ENCODE measurements at regions not wholly inside any gene's neighbourhood (a gene's known extent, or its start where the extent isn't known, plus 50 kb on each side); places are given as distances from the start of the nearest gene placed in this dataset.

- DNase-seq (no peak), ATAC-seq (ENCODE audit: insufficient read depth, low FRiP score) (no peak)
- TF ChIP-seq CTCF (IDR thresholded peaks at IDR 0.05; ENCODE audit: control extremely low read depth, extremely low read depth) = no peak
- H3K9ac ChIP-seq (ENCODE audit: insufficient read depth in 1 of 2, low read length in 2 of 2) = no peak overlapping the region
- H3K4me1 ChIP-seq (ENCODE audit: control insufficient read depth in 5 of 5, insufficient read depth in 5 of 5, low read length in 5 of 5) = peaks cover 0 to 19% (median 6%) of the 10 kb centered on the region in 5 donors
- H3K4me3 ChIP-seq = no peak overlapping the region
- no peaks in the 10 kb centered on the region for H3K27me3 ChIP-seq (ENCODE audit: control insufficient read depth in 3 of 3, insufficient read depth in 3 of 3, low read length in 2 of 3)
- H3K36me3 ChIP-seq (ENCODE audit: control insufficient read depth in 4 of 4, insufficient read depth in 4 of 4, low read length in 4 of 4) = no peaks in the 10 kb centered on the region
- WGBS, 2 donors = 21 to 41% methylated on average over 9 of the region's 9 CpGs
- H3K27ac ChIP-seq (ENCODE audit: low read depth in 1 of 2, low read length in 1 of 2) = no peak overlapping the region
- peaks cover 0 to 3% (median 0%) of the 10 kb centered on the region in 4 donors for H3K9me3 ChIP-seq (ENCODE audit: control insufficient read depth in 4 of 4, insufficient read depth in 3 of 4, low read length in 3 of 4)
These were observed 181.9 kb downstream of the FGF18 start for GRCh38 chr5:171601266-171601881.

GRCh38 chr5:171603591-171603990 lies 182.0 kb upstream of the SMIM23 start:
- Histone ChIP-seq H3K4me3 (no peak overlapping the region), H3K27me3 (ENCODE audit: control insufficient read depth in 3 of 3, insufficient read depth in 3 of 3, low read length in 2 of 3) (no peaks in the 10 kb centered on the region), H3K27ac (ENCODE audit: low read depth in 1 of 2, low read length in 1 of 2) (no peak overlapping the region), H3K36me3 (ENCODE audit: control insufficient read depth in 4 of 4, insufficient read depth in 4 of 4, low read length in 4 of 4) (no peaks in the 10 kb centered on the region), H3K9me3 (ENCODE audit: control insufficient read depth in 4 of 4, insufficient read depth in 3 of 4, low read length in 3 of 4) (peaks cover 0 to 3% (median 0%) of the 10 kb centered on the region in 4 donors), H3K4me1 (ENCODE audit: control insufficient read depth in 5 of 5, insufficient read depth in 5 of 5, low read length in 5 of 5) (peaks cover 0 to 19% (median 6%) of the 10 kb centered on the region in 5 donors), H3K9ac (ENCODE audit: insufficient read depth in 1 of 2, low read length in 2 of 2) (no peak overlapping the region)
- DNase-seq (no peak), ATAC-seq (ENCODE audit: insufficient read depth, low FRiP score) (no peak)
- TF ChIP-seq CTCF (IDR thresholded peaks at IDR 0.05; ENCODE audit: control extremely low read depth, extremely low read depth) = no peak
- 91 to 94% methylated on average over 2 of the region's 2 CpGs for WGBS, 2 donors

GRCh38 chr5:171604195-171604594 lies 181.4 kb upstream of the SMIM23 start:
- no peak for TF ChIP-seq CTCF (IDR thresholded peaks at IDR 0.05; ENCODE audit: control extremely low read depth, extremely low read depth)
- DNase-seq (no peak), ATAC-seq (ENCODE audit: insufficient read depth, low FRiP score) (no peak)
- no peak overlapping the region for H3K4me3 ChIP-seq
- no peak overlapping the region for H3K27ac ChIP-seq (ENCODE audit: low read depth in 1 of 2, low read length in 1 of 2)
- H3K36me3 ChIP-seq (ENCODE audit: control insufficient read depth in 4 of 4, insufficient read depth in 4 of 4, low read length in 4 of 4) = no peaks in the 10 kb centered on the region
- no peak overlapping the region for H3K9ac ChIP-seq (ENCODE audit: insufficient read depth in 1 of 2, low read length in 2 of 2)
- H3K4me1 ChIP-seq (ENCODE audit: control insufficient read depth in 5 of 5, insufficient read depth in 5 of 5, low read length in 5 of 5) = peaks cover 0 to 18% (median 6%) of the 10 kb centered on the region in 5 donors
- H3K27me3 ChIP-seq (ENCODE audit: control insufficient read depth in 3 of 3, insufficient read depth in 3 of 3, low read length in 2 of 3) = no peaks in the 10 kb centered on the region
- peaks cover 0 to 3% (median 0%) of the 10 kb centered on the region in 4 donors for H3K9me3 ChIP-seq (ENCODE audit: control insufficient read depth in 4 of 4, insufficient read depth in 3 of 4, low read length in 3 of 4)

All from lung (tissue), 11 donors.